Mesendoderm (in vitro differentiated cells): ENCODE measurements at regions not wholly inside any gene's neighbourhood (a gene's known extent, or its start where the extent isn't known, plus 50 kb on each side); places are given as distances from the start of the nearest gene placed in this dataset.

Experiments used
- DNase-seq: peaks from one replicate; pipeline ENCODE4 v3.0.0; 2013
- H2AK5ac ChIP-seq: 2 replicates; pipeline ENCODE4 v1.6.1; 2013; ENCODE audit warnings: low read length, inconsistent platforms
- H2BK120ac ChIP-seq: 2 replicates; pipeline ENCODE4 v1.6.1; 2013; ENCODE audit warnings: low read depth, mild to moderate bottlenecking, low read length, moderate library complexity, mixed read lengths
- H2BK15ac ChIP-seq: replicated peaks from 2 replicates; pipeline ENCODE4 v1.6.1; 2013; ENCODE audit warnings: low read depth, mild to moderate bottlenecking, moderate library complexity
- H2BK5ac ChIP-seq: 2 replicates; pipeline ENCODE4 v1.6.1; 2013; ENCODE audit warnings: low read length, inconsistent platforms
- H3K18ac ChIP-seq: 2 replicates; pipeline ENCODE4 v1.6.1; 2013; ENCODE audit warnings: mild to moderate bottlenecking, low read length, mixed read lengths
- H3K23ac ChIP-seq: one replicate; pipeline ENCODE4 v1.6.1; 2013; ENCODE audit warnings: low read length
- H3K27ac ChIP-seq: 2 replicates; pipeline ENCODE4 v1.5.1; 2013; ENCODE audit warnings: low read depth, mild to moderate bottlenecking, inconsistent platforms, low read length, moderate library complexity
- H3K27me3 ChIP-seq: 2 replicates; pipeline ENCODE4 v1.6.1; 2013; ENCODE audit warnings: low read length, control low read depth, mild to moderate bottlenecking, inconsistent platforms; ENCODE audit not compliant: insufficient read depth, poor library complexity
- H3K36me3 ChIP-seq: 2 replicates; pipeline ENCODE4 v1.6.1; 2013; ENCODE audit warnings: low read length, inconsistent platforms; ENCODE audit not compliant: control insufficient read depth, insufficient read depth
- H3K4ac ChIP-seq: one replicate; pipeline ENCODE4 v1.6.1; 2013; ENCODE audit warnings: low read depth, mild to moderate bottlenecking, low read length, moderate library complexity
- H3K4me1 ChIP-seq: 2 replicates; pipeline ENCODE4 v1.6.1; 2013; ENCODE audit warnings: low read depth, low read length, inconsistent platforms; ENCODE audit not compliant: control insufficient read depth
- H3K4me2 ChIP-seq: 2 replicates; pipeline ENCODE4 v1.6.1; 2013; ENCODE audit warnings: low read length
- H3K4me3 ChIP-seq: 2 replicates; pipeline ENCODE4 v1.5.1; 2013; ENCODE audit warnings: mild to moderate bottlenecking, low read length
- H3K56ac ChIP-seq: one replicate; pipeline ENCODE4 v1.6.1; 2013; ENCODE audit warnings: low read length
- H3K79me1 ChIP-seq: 2 replicates; pipeline ENCODE4 v1.6.1; 2013; ENCODE audit warnings: low read length, inconsistent platforms
- H3K79me2 ChIP-seq: 2 replicates; pipeline ENCODE4 v1.6.1; 2013; ENCODE audit warnings: mild to moderate bottlenecking, low read length; ENCODE audit not compliant: control insufficient read depth, insufficient read depth
- H3K9ac ChIP-seq: 2 replicates; pipeline ENCODE4 v1.6.1; 2013; ENCODE audit warnings: low read length, inconsistent platforms
- H4K5ac ChIP-seq: one replicate; pipeline ENCODE4 v1.6.1; 2013; ENCODE audit warnings: low read length
- H4K8ac ChIP-seq: one replicate; pipeline ENCODE4 v1.6.1; 2013; ENCODE audit warnings: low read depth, mild to moderate bottlenecking, control low read depth, low read length, moderate library complexity
- WGBS: extraction: QIAGEN DNeasy Blood & Tissue Kit; methylation state at CpG from one replicate; pipeline ENCODE4 v1.1.7; 2013; ENCODE audit warnings: low lambda C conversion rate, missing lambda C conversion rate; ENCODE audit not compliant: insufficient coverage; ENCODE audit errors: extremely low coverage; 5-methylcytosine and 5-hydroxymethylcytosine counted together

- peak overlapping the region; percentile 45 for H3K23ac ChIP-seq
- H3K4ac ChIP-seq: no peak overlapping the region
- H3K36me3 ChIP-seq: no peaks in the 10 kb centered on the region
- no CpG with 5 or more reads among the region's 18 CpGs for WGBS
- no peak overlapping the region for H3K4me2 ChIP-seq
- no peak overlapping the region for H2AK5ac ChIP-seq
- H3K18ac ChIP-seq: no peak overlapping the region
- H3K9ac ChIP-seq: no peak overlapping the region
- no peak overlapping the region for H3K56ac ChIP-seq
- H3K79me2 ChIP-seq: no peaks in the 10 kb centered on the region
- no peak overlapping the region for H2BK5ac ChIP-seq
- no peak overlapping the region for H4K8ac ChIP-seq
- no peak overlapping the region for H2BK120ac ChIP-seq
- H4K5ac ChIP-seq: no peak overlapping the region
- no peaks in the 10 kb centered on the region for H3K79me1 ChIP-seq
- no peak overlapping the region for H2BK15ac ChIP-seq
- H3K4me1 ChIP-seq: no peaks in the 10 kb centered on the region
- H3K4me3 ChIP-seq: no peak overlapping the region
- no peak overlapping the region for H3K27ac ChIP-seq
- H3K27me3 ChIP-seq: no peaks in the 10 kb centered on the region
- peak; percentile 39 for DNase-seq
Observed at GRCh38 chr2:239758279-239758877, 266.8 kb downstream of the NDUFA10 start.

- no peaks in the 10 kb centered on the region for H3K4me1 ChIP-seq
- H3K79me1 ChIP-seq: no peaks in the 10 kb centered on the region
- H2BK120ac ChIP-seq: no peak overlapping the region
- H2BK5ac ChIP-seq: no peak overlapping the region
- no peak overlapping the region for H2AK5ac ChIP-seq
- no peak overlapping the region for H2BK15ac ChIP-seq
- H3K4ac ChIP-seq: no peak overlapping the region
- H3K27me3 ChIP-seq: no peaks in the 10 kb centered on the region
- H3K9ac ChIP-seq: no peak overlapping the region
- WGBS: no CpG with 5 or more reads among the region's 31 CpGs
- H3K56ac ChIP-seq: no peak overlapping the region
- no peak overlapping the region for H3K27ac ChIP-seq
- no peak overlapping the region for H3K18ac ChIP-seq
- no peak overlapping the region for H3K4me2 ChIP-seq
- peak; percentile 25 for DNase-seq
- H4K5ac ChIP-seq: no peak overlapping the region
- no peak overlapping the region for H3K23ac ChIP-seq
- no peaks in the 10 kb centered on the region for H3K79me2 ChIP-seq
- H3K4me3 ChIP-seq: no peak overlapping the region
- H4K8ac ChIP-seq: no peak overlapping the region
- H3K36me3 ChIP-seq: no peaks in the 10 kb centered on the region
Observed at GRCh38 chr2:239756790-239757760, 268.1 kb downstream of the NDUFA10 start.

- no CpG with 5 or more reads among the region's 10 CpGs for WGBS
- no peak overlapping the region for H2BK5ac ChIP-seq
Observed at GRCh38 chr2:239756031-239756789, 268.9 kb downstream of the NDUFA10 start.

GRCh38 chr2:239753401-239753837 lies 271.7 kb downstream of the NDUFA10 start:
- Histone ChIP-seq H3K56ac (no peak overlapping the region), H2BK120ac (no peak overlapping the region), H3K18ac (no peak overlapping the region), H3K36me3 (no peaks in the 10 kb centered on the region), H3K27me3 (no peaks in the 10 kb centered on the region), H2BK15ac (no peak overlapping the region), H4K5ac (no peak overlapping the region), H3K4me2 (no peak overlapping the region), H4K8ac (no peak overlapping the region), H3K79me2 (no peaks in the 10 kb centered on the region), H3K79me1 (no peaks in the 10 kb centered on the region), H3K27ac (no peak overlapping the region), H3K4ac (no peak overlapping the region), H3K4me1 (no peaks in the 10 kb centered on the region), H3K23ac (no peak overlapping the region), H3K4me3 (no peak overlapping the region), H3K9ac (no peak overlapping the region), H2AK5ac (no peak overlapping the region), H2BK5ac (no peak overlapping the region)
- DNase-seq: no peak
- no CpG with 5 or more reads among the region's 14 CpGs for WGBS

More at GRCh38 chr2:239756031-239756789, 268.9 kb downstream of the NDUFA10 start:
- Histone ChIP-seq H3K4me2 (no peak overlapping the region), H3K23ac (no peak overlapping the region), H3K27me3 (no peaks in the 10 kb centered on the region), H3K4me3 (no peak overlapping the region), H3K9ac (no peak overlapping the region), H3K56ac (no peak overlapping the region), H2BK120ac (no peak overlapping the region), H3K18ac (no peak overlapping the region), H3K79me1 (no peaks in the 10 kb centered on the region), H4K8ac (no peak overlapping the region), H3K36me3 (no peaks in the 10 kb centered on the region), H4K5ac (no peak overlapping the region), H3K79me2 (no peaks in the 10 kb centered on the region), H3K27ac (no peak overlapping the region), H3K4me1 (no peaks in the 10 kb centered on the region), H2AK5ac (no peak overlapping the region), H2BK15ac (no peak overlapping the region), H3K4ac (no peak overlapping the region)
- DNase-seq: no peak

GRCh38 chr2:239752951-239753350 lies 272.2 kb downstream of the NDUFA10 start:
- H2AK5ac ChIP-seq: no peak overlapping the region
- no peak overlapping the region for H4K8ac ChIP-seq
- H2BK120ac ChIP-seq: no peak overlapping the region
- H3K79me2 ChIP-seq: no peaks in the 10 kb centered on the region
- H3K4me1 ChIP-seq: no peaks in the 10 kb centered on the region
- no CpG with 5 or more reads among the region's 13 CpGs for WGBS
- DNase-seq: no peak
- no peak overlapping the region for H4K5ac ChIP-seq
- H3K27me3 ChIP-seq: no peaks in the 10 kb centered on the region
- no peak overlapping the region for H3K4me2 ChIP-seq
- no peak overlapping the region for H3K9ac ChIP-seq
- H2BK15ac ChIP-seq: no peak overlapping the region
- no peaks in the 10 kb centered on the region for H3K36me3 ChIP-seq
- H2BK5ac ChIP-seq: no peak overlapping the region
- H3K23ac ChIP-seq: no peak overlapping the region
- no peak overlapping the region for H3K4me3 ChIP-seq
- H3K56ac ChIP-seq: no peak overlapping the region
- H3K18ac ChIP-seq: no peak overlapping the region
- H3K79me1 ChIP-seq: no peaks in the 10 kb centered on the region
- no peak overlapping the region for H3K27ac ChIP-seq
- H3K4ac ChIP-seq: no peak overlapping the region
